SK-N-SH (cell line): ENCODE measurements at regions not wholly inside any gene's neighbourhood (a gene's known extent, or its start where the extent isn't known, plus 50 kb on each side); places are given as distances from the start of the nearest gene placed in this dataset.

Experiments
- CTCF ChIP-seq: fragments of 200-600 bp; sonication (generic); IDR thresholded peaks from 2 replicates; pipeline ENCODE4 v1.6.1; 2017; ENCODE audit warnings: antibody characterized with exemption, mild to moderate bottlenecking, moderate library complexity
- ELF1 ChIP-seq: IDR thresholded peaks from 2 replicates; pipeline ENCODE4 v1.4.0; 2012
- FOXJ3 ChIP-seq: sonication (generic); formaldehyde crosslinking; IDR thresholded peaks from 2 replicates; pipeline ENCODE4 v1.5.1; 2020; ENCODE audit warnings: mild to moderate bottlenecking, missing genetic modification reagents
- MAX ChIP-seq: IDR thresholded peaks from 2 replicates; pipeline ENCODE4 v1.4.0; 2012; ENCODE audit warnings: low read depth
- POLR2AphosphoS5 ChIP-seq: IDR thresholded peaks from 2 replicates; pipeline ENCODE4 v1.6.1; 2012; ENCODE audit warnings: low read depth, low read length
- RAD21 ChIP-seq: IDR thresholded peaks from 2 replicates; pipeline ENCODE4 v1.6.1; 2012; ENCODE audit warnings: mild to moderate bottlenecking, low read length
- RCOR1 ChIP-seq: fragments of 150-350 bp; IDR thresholded peaks from 2 replicates; pipeline ENCODE4 v1.6.1; 2017; ENCODE audit warnings: antibody characterized with exemption, low read length
- SMC3 ChIP-seq: IDR thresholded peaks from 2 replicates; pipeline ENCODE4 v1.6.1; 2012; ENCODE audit warnings: low read depth, low read length, improper control_type of control experiment
- USF2 ChIP-seq: fragments of 150-350 bp; IDR thresholded peaks from 2 replicates; pipeline ENCODE4 v1.6.1; 2017; ENCODE audit warnings: antibody characterized with exemption, low read length, low read depth, borderline replicate concordance
- ZBTB33 ChIP-seq: IDR thresholded peaks from 2 replicates; pipeline ENCODE4 v1.4.0; 2012; ENCODE audit warnings: low read depth, borderline replicate concordance

GRCh38 chr13:65592731-65593130 lies 1637.4 kb downstream of the PCDH9 start:
- no peak for TF ChIP-seq MAX
- no peak for TF ChIP-seq POLR2AphosphoS5
- TF ChIP-seq RAD21 = no peak
- TF ChIP-seq USF2 = no peak
- TF ChIP-seq RCOR1 = no peak
- no peak for TF ChIP-seq CTCF
- TF ChIP-seq ELF1 = no peak
- no peak for TF ChIP-seq ZBTB33
- TF ChIP-seq FOXJ3 (CRISPR knock-in tag) = no peak
- no peak for TF ChIP-seq SMC3
